H1 (cell line): ENCODE measurements at regions not wholly inside any gene's neighbourhood (a gene's known extent, or its start where the extent isn't known, plus 50 kb on each side); places are given as distances from the start of the nearest gene placed in this dataset.

Source experiments
- CTCF ChIA-PET: fragments of 300-600 bp; sonication (Branson Sonifier 250); formaldehyde crosslinking; loops from one replicate; lab custom pipeline; 2021; ENCODE audit not compliant: partially characterized antibody; lab: Charles Lee
- POLR2A ChIA-PET: fragments of 300-600 bp; sonication (Branson Sonifier 250); formaldehyde crosslinking; loops from one replicate; lab custom pipeline; 2021; ENCODE audit warnings: inconsistent platforms; ENCODE audit not compliant: partially characterized antibody; lab: Charles Lee
- DNase-seq, 2 experiments: peaks; one replicate each; pipeline versions ENCODE4 v3.0.0 to v3.0.0-alpha.2; 2010 to 2022; ENCODE audit warnings: low spot score in 2 of 2, low read depth in 1 of 2, mixed read lengths in 1 of 2
- FAIRE-seq: peaks from 2 replicates; lab custom pipeline; 2011; peaks lifted over from hg19 to GRCh38; lab: Jason Lieb, UNC
- H2AFZ ChIP-seq: 2 replicates; pipeline ENCODE4 v1.8.1; 2012; ENCODE audit warnings: low read length, inconsistent platforms
- H2AK5ac ChIP-seq: 2 replicates; pipeline ENCODE4 v1.6.1; 2013; ENCODE audit warnings: low read depth, low read length
- H2BK120ac ChIP-seq: replicated peaks from 2 replicates; pipeline ENCODE3; 2013; ENCODE audit warnings: low read depth, low read length, inconsistent platforms
- H2BK12ac ChIP-seq: 2 replicates; pipeline ENCODE4 v1.6.1; 2013; ENCODE audit warnings: low read depth, low read length
- H2BK15ac ChIP-seq: 2 replicates; pipeline ENCODE4 v1.6.1; 2013; ENCODE audit warnings: low read length
- H2BK20ac ChIP-seq: 2 replicates; pipeline ENCODE4 v1.6.1; 2013; ENCODE audit warnings: low read length
- H2BK5ac ChIP-seq: 2 replicates; pipeline ENCODE4 v1.6.1; 2013; ENCODE audit warnings: low read depth, low read length
- H3K14ac ChIP-seq: 2 replicates; pipeline ENCODE4 v1.6.1; 2013; ENCODE audit warnings: inconsistent platforms; ENCODE audit not compliant: insufficient read length
- H3K18ac ChIP-seq: 2 replicates; pipeline ENCODE4 v1.6.1; 2013; ENCODE audit warnings: low read length; ENCODE audit errors: extremely low read depth
- H3K23ac ChIP-seq: 2 replicates; pipeline ENCODE4 v1.6.1; 2013; ENCODE audit warnings: inconsistent platforms; ENCODE audit not compliant: insufficient read length
- H3K23me2 ChIP-seq: 2 replicates; pipeline ENCODE4 v1.6.1; 2013; ENCODE audit warnings: low read depth, low read length
- H3K27ac ChIP-seq: 2 replicates; pipeline ENCODE4 v1.6.1; 2011; ENCODE audit warnings: low read depth, low read length, inconsistent platforms
- H3K27me3 ChIP-seq, 4 experiments: replicated peaks in 1 of 4; 1 replicate in 1 of 4; 2 replicates in 3 of 4; pipeline versions ENCODE4 v1.6.1 to v1.8.1; 2011 to 2013; ENCODE audit warnings: low read length in 3 of 4, mild to moderate bottlenecking in 3 of 4, inconsistent platforms in 2 of 4, mixed read lengths in 2 of 4, moderate library complexity in 1 of 4; ENCODE audit not compliant: control insufficient read depth in 3 of 4, insufficient read depth in 3 of 4; ENCODE audit errors: extremely low read depth in 1 of 4
- H3K36me3 ChIP-seq, 4 experiments: 2 replicates each; pipeline versions ENCODE4 v1.6.1 to v1.8.1; 2011 to 2013; ENCODE audit warnings: mild to moderate bottlenecking in 4 of 4, low read length in 3 of 4, moderate library complexity in 2 of 4, control low read depth in 1 of 4, inconsistent platforms in 1 of 4; ENCODE audit not compliant: insufficient read depth in 4 of 4, control insufficient read depth in 2 of 4
- H3K4ac ChIP-seq: replicated peaks from 2 replicates; pipeline ENCODE3; 2013; ENCODE audit warnings: low read length, low read depth, mixed read lengths, inconsistent platforms; ENCODE audit not compliant: insufficient read length
- H3K4me1 ChIP-seq, 4 experiments: replicated peaks in 1 of 4; 1 replicate in 1 of 4; 2 replicates in 3 of 4; pipeline versions ENCODE4 v1.6.1 to v1.8.1; 2011 to 2013; ENCODE audit warnings: low read length in 3 of 4, inconsistent platforms in 2 of 4, mixed read lengths in 1 of 4; ENCODE audit not compliant: insufficient read depth in 4 of 4, control insufficient read depth in 3 of 4
- H3K4me2 ChIP-seq, 2 experiments: 2 replicates each; pipeline versions ENCODE4 v1.6.1 to v1.8.1; 2011 to 2013; ENCODE audit warnings: low read depth in 2 of 2, low read length in 2 of 2, control low read depth in 1 of 2, inconsistent platforms in 1 of 2, mild to moderate bottlenecking in 1 of 2; ENCODE audit not compliant: insufficient read depth in 1 of 2
- H3K4me3 ChIP-seq, 4 experiments: fragments of 200-600, 300-600 bp in 1 of 4; sonication (generic), shearing (Covaris generic), sonication (Bioruptor Twin) in 1 of 4; 2 replicates each; pipeline versions ENCODE4 v1.5.1 to v1.8.1; 2011 to 2016; ENCODE audit warnings: low read length in 4 of 4, low read depth in 3 of 4, control low read depth in 2 of 4, inconsistent platforms in 2 of 4, mild to moderate bottlenecking in 2 of 4, mixed read lengths in 1 of 4, moderate library complexity in 1 of 4; ENCODE audit not compliant: insufficient read depth in 2 of 4; ENCODE audit errors: extremely low read depth in 1 of 4
- H3K56ac ChIP-seq: replicated peaks from 2 replicates; pipeline ENCODE3; 2013; ENCODE audit warnings: low read depth, mild to moderate bottlenecking, mixed read lengths, low read length, inconsistent platforms; ENCODE audit not compliant: insufficient read length
- H3K79me1 ChIP-seq: 2 replicates; pipeline ENCODE4 v1.6.1; 2013; ENCODE audit warnings: low read depth, low read length, control low read depth
- H3K79me2 ChIP-seq, 2 experiments: 2 replicates each; pipeline versions ENCODE4 v1.6.1 to v1.8.1; 2012 to 2013; ENCODE audit warnings: low read length in 2 of 2, mild to moderate bottlenecking in 2 of 2, inconsistent platforms in 1 of 2; ENCODE audit not compliant: insufficient read depth in 2 of 2, control insufficient read depth in 1 of 2
- H3K9ac ChIP-seq, 4 experiments: replicated peaks in 1 of 4; 1 replicate in 1 of 4; 2 replicates in 3 of 4; pipeline versions ENCODE4 v1.6.1 to v1.8.1; 2011 to 2013; ENCODE audit warnings: low read depth in 3 of 4, low read length in 3 of 4, control low read depth in 2 of 4, mild to moderate bottlenecking in 2 of 4, moderate library complexity in 2 of 4, inconsistent platforms in 1 of 4; ENCODE audit errors: extremely low read depth in 1 of 4
- H3K9me3 ChIP-seq, 2 experiments: 2 replicates each; pipeline versions ENCODE4 v1.6.1 to v1.8.1; 2012 to 2013; ENCODE audit warnings: mild to moderate bottlenecking in 2 of 2, moderate library complexity in 2 of 2, control low read depth in 1 of 2, inconsistent platforms in 1 of 2, low read depth in 1 of 2, low read length in 1 of 2, mixed read lengths in 1 of 2; ENCODE audit not compliant: insufficient read depth in 2 of 2
- H4K20me1 ChIP-seq, 2 experiments: replicated peaks in 1 of 2; 2 replicates each; pipeline versions ENCODE3 to v1.8.1; 2011 to 2013; ENCODE audit warnings: inconsistent platforms in 2 of 2, low read length in 2 of 2, mild to moderate bottlenecking in 1 of 2; ENCODE audit not compliant: insufficient read depth in 2 of 2, control insufficient read depth in 1 of 2
- H4K5ac ChIP-seq: 2 replicates; pipeline ENCODE4 v1.6.1; 2013; ENCODE audit warnings: low read length, low read depth, mixed read lengths, inconsistent platforms; ENCODE audit not compliant: insufficient read length
- H4K8ac ChIP-seq: 2 replicates; pipeline ENCODE4 v1.8.0; 2013; ENCODE audit warnings: mild to moderate bottlenecking, moderate library complexity, low read length, inconsistent platforms; ENCODE audit not compliant: insufficient read depth; ENCODE audit errors: extremely low read depth
- H4K91ac ChIP-seq: replicated peaks from 2 replicates; pipeline ENCODE3; 2013; ENCODE audit warnings: low read length, mixed read lengths, inconsistent platforms; ENCODE audit not compliant: insufficient read length
- CBX8 ChIP-seq: fragments of 300-800, 300-1000 bp; sonication (generic); IDR thresholded peaks from 2 replicates; pipeline ENCODE4 v1.7.1; 2016; ENCODE audit warnings: low read depth, low read length, borderline replicate concordance
- E2F6 ChIP-seq: IDR thresholded peaks from 2 replicates; pipeline ENCODE4 v1.6.1; 2012; ENCODE audit warnings: inconsistent platforms
- EGR1 ChIP-seq: IDR thresholded peaks from 2 replicates; pipeline ENCODE4 v1.6.1; 2011; ENCODE audit warnings: low read depth, low read length, borderline replicate concordance
- HDAC6 ChIP-seq: IDR thresholded peaks from one replicate; pipeline ENCODE4 v1.7.1; 2012; ENCODE audit warnings: low read depth, mild to moderate bottlenecking, inconsistent platforms, low read length, moderate library complexity
- TBP ChIP-seq: IDR thresholded peaks from 2 replicates; pipeline ENCODE4 v1.6.1; 2011; ENCODE audit warnings: low read depth, low read length, improper control_type of control experiment
- ZNF274 ChIP-seq: IDR thresholded peaks from 2 replicates; pipeline ENCODE4 v1.7.0; 2012; ENCODE audit warnings: low read length, borderline replicate concordance; ENCODE audit errors: extremely low read depth
- WGBS, 2 experiments: shearing (Covaris generic) in 1 of 2; methylation state at CpG; one replicate each; pipeline versions ENCODE4 v1.1.6 to v1.1.7; 2013 to 2015; ENCODE audit warnings: low lambda C conversion rate in 2 of 2, mixed read lengths in 2 of 2, inconsistent platforms in 1 of 2, low coverage in 1 of 2, missing lambda C conversion rate in 1 of 2; ENCODE audit not compliant: insufficient replicate concordance in 2 of 2, insufficient coverage in 1 of 2, insufficient read length in 1 of 2; ENCODE audit errors: extremely low coverage in 1 of 2, missing lambda C conversion rate in 1 of 2; 5-methylcytosine and 5-hydroxymethylcytosine counted together
- TF ChIP-seq, protein P1 (sequence below): IDR thresholded peaks from 2 replicates; pipeline ENCODE4 v1.6.1; 2011; ENCODE audit warnings: low read depth, mild to moderate bottlenecking, low read length; ENCODE audit not compliant: insufficient read depth

DNA sequence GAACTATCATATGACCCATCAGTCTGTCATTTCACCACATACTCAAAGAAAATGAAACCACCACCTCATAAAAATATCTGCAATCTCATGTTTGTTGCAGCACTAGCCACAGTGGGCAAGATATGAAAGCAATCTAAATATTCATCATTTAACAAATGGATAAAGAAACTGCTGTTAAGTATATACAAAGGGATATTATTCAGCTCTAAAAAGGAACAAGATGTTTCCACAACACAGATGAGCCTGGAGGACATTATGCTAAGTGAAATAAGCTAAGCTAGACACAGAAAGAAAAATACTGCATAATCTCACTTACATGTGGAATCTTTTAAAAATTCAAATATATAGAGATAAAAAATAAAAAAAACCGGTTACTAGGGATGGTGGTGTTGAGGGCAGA lies 108.2 kb upstream of the BRWD3 start:
- ChIA-PET POLR2A (no interaction called here), CTCF (no interaction called here)
- Histone ChIP-seq H2BK5ac (no peak overlapping the region), H3K27me3 (no peaks in the 10 kb centered on the region), H4K91ac (no peak overlapping the region), H2AFZ (no peak overlapping the region), H3K4me1 (no peaks in the 10 kb centered on the region), H3K23ac (no peak overlapping the region), H4K20me1 (no peaks in the 10 kb centered on the region), H2BK15ac (no peak overlapping the region), H3K23me2 (no peaks in the 10 kb centered on the region), H3K4me3 (no peak overlapping the region), H3K4me2 (no peak overlapping the region), H2BK120ac (no peak overlapping the region), H4K5ac (no peak overlapping the region), H3K4ac (no peak overlapping the region), H3K14ac (no peak overlapping the region), H4K8ac (no peak overlapping the region), H3K27ac (no peak overlapping the region), H3K79me2 (no peaks in the 10 kb centered on the region), H2AK5ac (no peak overlapping the region), H3K56ac (no peak overlapping the region), H3K18ac (no peak overlapping the region), H3K9ac (no peak overlapping the region), H3K79me1 (no peaks in the 10 kb centered on the region), H3K9me3 (peaks cover 0 to 4% of the 10 kb centered on the region in 2 experiments; a peak in 1 of 4 replicates), H2BK20ac (no peak overlapping the region), H3K36me3 (no peaks in the 10 kb centered on the region), H2BK12ac (no peak overlapping the region)
- TF ChIP-seq HDAC6 (no peak), TBP (no peak), ZNF274 (no peak), CBX8 (no peak), E2F6 (no peak), EGR1 (no peak)
- TF ChIP-seq, protein P1, sequence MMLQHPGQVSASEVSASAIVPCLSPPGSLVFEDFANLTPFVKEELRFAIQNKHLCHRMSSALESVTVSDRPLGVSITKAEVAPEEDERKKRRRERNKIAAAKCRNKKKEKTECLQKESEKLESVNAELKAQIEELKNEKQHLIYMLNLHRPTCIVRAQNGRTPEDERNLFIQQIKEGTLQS: no peak
- FAIRE-seq: no peak
- DNase-seq: no peak
- 75% methylated on average over 1 of the region's 1 CpG; no CpG with 5 or more reads in 1 of the 2 experiments for WGBS, 2 experiments
